ENCODE measurements at regions not wholly inside any gene's neighbourhood (a gene's known extent, or its start where the extent isn't known, plus 50 kb on each side); places are given as distances from the start of the nearest gene placed in this dataset.

DNA sequence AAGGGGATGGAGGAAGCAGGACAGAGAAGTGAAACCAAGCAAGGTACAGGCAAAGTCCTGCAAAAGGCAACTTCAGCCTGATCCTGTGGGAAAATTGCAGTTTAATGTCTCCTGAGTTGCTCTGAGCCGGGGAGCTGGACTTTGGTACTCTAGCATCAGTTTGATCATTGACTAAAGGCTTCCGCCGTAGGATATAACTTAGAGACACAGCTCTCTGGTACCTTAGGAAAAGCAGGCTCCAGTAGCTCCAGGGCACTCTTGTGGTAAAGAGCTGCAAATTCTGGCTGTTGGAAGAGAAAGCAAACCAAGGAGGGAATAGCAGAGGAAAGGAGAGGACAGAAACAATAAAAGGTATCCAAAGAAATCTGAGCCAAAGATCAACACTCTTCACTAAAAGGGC is 521.1 kb downstream of the PLOD2 start:
- TF ChIP-seq POLR2A (IDR thresholded peaks at IDR 0.05; ENCODE audit: low read depth, low read length) (no peak), POLR2AphosphoS5 (IDR thresholded peaks at IDR 0.05; ENCODE audit: low read depth, low read length) (no peak)

Measured in GM12891 (cell line).